ENCODE measurements at regions not wholly inside any gene's neighbourhood (a gene's known extent, or its start where the extent isn't known, plus 50 kb on each side); places are given as distances from the start of the nearest gene placed in this dataset.

- no peak for DNase-seq
Measured at GRCh38 chr3:6124875-6125274, 736.0 kb upstream of the GRM7 start.

- no peak for DNase-seq
Measured at GRCh38 chr3:6125520-6125919, 735.4 kb upstream of the GRM7 start.

- DNase-seq, result no peak
Measured at GRCh38 chr3:6132684-6133432, 728.1 kb upstream of the GRM7 start.

- no peak for DNase-seq
Measured at GRCh38 chr3:6142707-6143106, 718.2 kb upstream of the GRM7 start.

GRCh38 chr3:6147883-6148282 lies 713.0 kb upstream of the GRM7 start:
- no peak for DNase-seq

GRCh38 chr3:6155650-6156338 lies 705.1 kb upstream of the GRM7 start:
- DNase-seq, result no peak

- DNase-seq, result no peak
Measured at GRCh38 chr3:6165951-6166350, 695.0 kb upstream of the GRM7 start.

- no peak for DNase-seq
Measured at GRCh38 chr3:6168256-6168655, 692.7 kb upstream of the GRM7 start.

GRCh38 chr3:6172871-6173642 lies 687.9 kb upstream of the GRM7 start:
- DNase-seq, result no peak

- DNase-seq, result no peak
Measured at GRCh38 chr3:6177417-6177816, 683.5 kb upstream of the GRM7 start.

GRCh38 chr3:6179761-6180160 lies 681.2 kb upstream of the GRM7 start:
- no peak for DNase-seq

- DNase-seq, result no peak
Measured at GRCh38 chr3:6180171-6180570, 680.7 kb upstream of the GRM7 start.

GRCh38 chr3:6182476-6182875 lies 678.4 kb upstream of the GRM7 start:
- DNase-seq, result no peak

- DNase-seq, result no peak
Measured at GRCh38 chr3:6182909-6183308, 678.0 kb upstream of the GRM7 start.

- no peak for DNase-seq
Measured at GRCh38 chr3:6189384-6189783, 671.5 kb upstream of the GRM7 start.

- no peak for DNase-seq
Measured at GRCh38 chr3:6204891-6205290, 656.0 kb upstream of the GRM7 start.

- DNase-seq, result no peak
Measured at GRCh38 chr3:6216135-6217026, 644.5 kb upstream of the GRM7 start.

GRCh38 chr3:6220447-6220846 lies 640.5 kb upstream of the GRM7 start:
- DNase-seq, result no peak

GRCh38 chr3:6222069-6222468 lies 638.8 kb upstream of the GRM7 start:
- DNase-seq, result no peak

- DNase-seq, result no peak
Measured at GRCh38 chr3:6223572-6223971, 637.3 kb upstream of the GRM7 start.

- no peak for DNase-seq
Measured at GRCh38 chr3:6228958-6229683, 631.8 kb upstream of the GRM7 start.

GRCh38 chr3:6229778-6230410 lies 631.0 kb upstream of the GRM7 start:
- no peak for DNase-seq
